Mucosa of gallbladder (tissue), 1 donor: ENCODE measurements at regions not wholly inside any gene's neighbourhood (a gene's known extent, or its start where the extent isn't known, plus 50 kb on each side); places are given as distances from the start of the nearest gene placed in this dataset.

Experiments used
- DNase-seq: peaks from one replicate; pipeline ENCODE4 v3.0.0-alpha.2; 2020; ENCODE audit warnings: low spot score
- donor health status: DM: no; HTN: no; CAD: no.

DNA sequence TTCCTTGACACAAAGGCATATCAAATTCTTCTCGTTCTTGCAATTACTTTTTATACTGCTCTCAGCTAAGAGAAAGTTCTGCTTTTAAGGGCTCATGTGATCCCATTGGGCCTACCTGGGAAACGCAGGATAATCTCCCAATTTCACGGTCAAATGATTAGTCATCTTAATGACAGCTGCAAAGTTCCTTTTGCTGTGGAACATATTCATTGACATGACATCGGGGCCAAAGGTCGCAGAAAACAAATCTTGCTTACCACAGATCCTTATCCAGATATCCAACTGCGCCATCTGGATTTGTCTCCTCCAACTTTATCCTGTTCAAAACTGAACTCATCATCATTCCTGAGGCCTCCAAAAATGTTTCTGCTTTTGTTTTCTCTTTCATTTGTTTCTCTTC, 1085.6 kb upstream of the WWC1 start:
- no peak for DNase-seq

DNA sequence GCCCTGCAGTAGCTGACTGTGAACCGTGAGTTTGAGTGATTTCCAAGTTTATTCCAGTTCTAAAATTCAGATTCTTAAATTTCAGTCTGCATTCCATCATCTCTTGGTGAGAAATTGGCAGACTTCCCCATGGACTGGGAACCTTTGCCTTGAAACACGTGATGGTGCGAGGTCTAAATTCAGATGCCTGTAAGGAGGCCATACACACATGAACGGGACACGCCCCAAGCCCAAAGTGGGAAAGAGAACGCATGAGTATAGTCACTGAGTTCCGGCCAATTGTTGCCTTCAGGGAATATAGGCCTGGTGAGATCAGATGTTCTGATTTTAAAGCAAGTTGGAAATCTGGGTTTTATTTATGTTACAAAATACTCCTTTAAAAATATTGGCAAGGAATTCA, 1084.4 kb upstream of the WWC1 start:
- no peak for DNase-seq

DNA sequence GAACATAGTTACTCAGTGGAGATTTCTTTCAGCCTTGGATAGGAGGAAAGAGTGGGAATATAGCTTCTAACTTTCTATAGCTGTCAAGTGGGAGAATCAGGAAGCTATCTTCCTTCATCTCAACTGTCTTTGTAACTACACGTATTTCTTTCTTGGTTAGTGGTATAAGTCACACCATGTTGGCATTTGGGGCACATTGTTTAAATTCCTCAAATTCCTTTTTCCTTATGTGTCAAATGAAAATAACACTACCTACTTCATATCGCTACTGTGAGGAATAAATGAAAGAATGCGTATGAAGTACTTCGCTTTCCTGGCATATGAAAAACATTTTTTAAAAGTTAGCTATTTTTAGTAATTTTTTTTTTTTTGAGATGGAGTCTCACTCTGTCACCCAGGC, 1082.5 kb upstream of the WWC1 start:
- no peak for DNase-seq

DNA sequence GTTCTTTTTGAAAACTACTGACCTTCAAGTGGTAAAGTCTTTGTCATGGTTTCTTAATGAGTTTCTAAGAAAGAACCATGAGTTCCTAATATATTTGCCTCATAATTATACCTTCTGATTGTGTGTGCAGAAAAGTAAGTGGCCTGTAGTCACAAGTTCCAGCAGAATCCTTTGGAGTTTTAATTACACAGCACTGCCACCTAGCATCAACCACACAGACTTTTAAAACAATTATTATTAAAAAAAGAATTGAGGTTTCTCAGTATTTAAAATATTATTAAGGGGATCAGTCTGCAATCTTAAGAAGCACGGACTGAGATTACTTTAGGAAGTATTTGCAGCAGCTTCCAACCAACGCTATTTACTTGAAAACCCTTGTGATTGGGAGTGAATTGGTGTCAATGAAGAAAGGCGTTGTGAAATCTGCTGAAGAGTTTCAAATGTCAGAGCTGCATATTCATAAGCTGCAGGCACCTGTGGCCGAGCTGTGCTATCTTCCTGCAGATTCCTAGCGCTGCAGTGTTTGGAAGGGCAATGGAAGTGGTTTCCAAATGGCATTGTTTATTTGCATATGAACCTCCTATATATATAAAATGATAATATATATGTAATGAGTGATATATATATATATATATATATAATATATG, 1074.2 kb upstream of the WWC1 start:
- no peak for DNase-seq

DNA sequence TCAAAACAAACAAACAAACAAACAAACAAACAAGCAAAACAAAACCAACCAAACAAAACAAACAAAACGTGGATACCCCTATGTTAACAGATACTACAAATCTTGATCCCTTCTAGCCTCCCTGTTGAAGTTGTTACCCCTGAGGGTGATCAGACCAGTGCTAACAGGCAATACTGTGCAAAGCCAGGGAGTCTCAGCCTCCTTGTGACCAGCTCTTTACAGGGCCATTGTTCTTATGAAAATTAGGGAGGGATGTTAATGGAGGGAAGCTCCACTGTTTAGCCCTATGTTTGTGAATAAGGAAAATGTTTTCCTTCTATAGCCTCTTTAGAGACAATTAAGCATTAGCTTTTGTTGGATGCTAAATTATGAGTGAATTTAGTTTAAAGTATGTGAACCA, 1072.1 kb upstream of the WWC1 start:
- no peak for DNase-seq

DNA sequence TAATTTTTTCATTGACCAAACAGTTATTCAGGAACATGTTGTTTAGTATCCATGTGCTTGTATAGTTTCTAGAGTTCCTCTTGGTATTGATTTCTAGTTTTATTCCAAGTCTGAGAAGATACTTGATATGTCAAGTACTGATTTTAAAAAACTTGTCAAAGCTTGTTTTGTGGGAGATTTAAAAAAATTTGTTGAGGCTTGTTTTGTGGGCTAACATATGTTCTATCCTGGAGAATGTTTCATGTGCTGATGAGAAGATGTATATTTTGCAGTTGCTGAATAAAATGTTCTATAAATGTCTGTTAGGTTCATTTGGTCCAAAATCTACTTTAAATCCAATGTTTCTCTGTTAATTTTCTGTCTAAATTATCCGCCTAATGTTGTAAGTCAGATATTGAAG, 1065.1 kb upstream of the WWC1 start:
- DNase-seq: no peak

DNA sequence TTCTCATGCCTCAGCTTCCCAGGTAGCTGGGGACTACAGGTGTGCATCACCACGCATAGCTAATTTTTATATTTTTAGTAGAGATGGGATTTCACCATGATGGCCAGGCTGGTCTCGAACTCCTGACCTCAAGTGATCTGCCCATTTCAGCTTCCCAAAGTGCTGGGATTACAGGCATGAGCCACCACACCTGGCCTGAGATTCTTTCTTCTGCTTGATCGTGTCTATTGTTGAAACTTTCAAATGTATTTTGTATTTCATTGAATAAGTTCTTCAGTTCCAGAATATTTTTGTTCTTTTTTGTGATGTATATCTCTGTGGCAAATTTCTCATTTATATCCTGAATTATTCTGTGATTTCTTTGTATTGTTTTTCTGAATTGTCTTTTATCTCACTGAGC, 1063.3 kb upstream of the WWC1 start:
- DNase-seq: no peak

DNA sequence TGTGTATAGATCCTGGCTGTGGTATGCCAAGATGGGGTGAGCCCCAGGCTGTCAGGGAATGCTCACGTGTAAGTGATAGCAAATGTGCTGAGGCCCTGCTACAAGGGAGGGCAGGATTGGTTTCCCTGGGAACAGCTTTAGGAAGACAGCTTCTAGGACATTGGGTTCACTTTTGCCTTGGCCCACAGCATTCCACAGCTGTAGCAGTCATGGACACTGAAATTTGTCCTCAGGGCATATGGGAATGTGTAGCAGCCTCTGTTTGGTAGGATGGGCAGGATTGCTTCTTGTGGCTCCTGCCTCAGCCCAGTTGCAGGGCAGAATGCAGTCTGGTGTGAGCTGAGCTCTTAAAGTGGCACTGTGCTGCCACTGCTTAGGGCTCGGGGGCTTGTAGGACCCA, 1061.7 kb upstream of the WWC1 start:
- no peak for DNase-seq

DNA sequence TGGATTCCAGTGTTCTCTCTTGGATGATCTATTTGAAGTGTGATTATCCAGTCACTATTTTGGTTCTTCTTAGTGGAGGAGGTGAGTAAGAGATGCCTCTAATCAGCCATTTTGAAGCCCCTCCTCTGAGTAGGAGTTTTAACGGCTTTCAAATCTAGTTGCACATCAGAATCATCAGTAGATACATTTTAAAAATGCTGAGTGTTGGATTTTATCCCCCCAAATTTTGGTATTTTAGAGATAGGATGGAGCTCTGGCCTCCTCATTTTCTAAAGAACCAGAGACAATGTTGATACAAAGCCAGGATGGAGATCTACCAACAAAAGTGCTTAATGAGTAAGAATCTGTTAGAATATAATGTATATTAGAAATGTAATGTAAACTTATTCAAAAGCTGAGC, 1061.0 kb upstream of the WWC1 start:
- DNase-seq: no peak

DNA sequence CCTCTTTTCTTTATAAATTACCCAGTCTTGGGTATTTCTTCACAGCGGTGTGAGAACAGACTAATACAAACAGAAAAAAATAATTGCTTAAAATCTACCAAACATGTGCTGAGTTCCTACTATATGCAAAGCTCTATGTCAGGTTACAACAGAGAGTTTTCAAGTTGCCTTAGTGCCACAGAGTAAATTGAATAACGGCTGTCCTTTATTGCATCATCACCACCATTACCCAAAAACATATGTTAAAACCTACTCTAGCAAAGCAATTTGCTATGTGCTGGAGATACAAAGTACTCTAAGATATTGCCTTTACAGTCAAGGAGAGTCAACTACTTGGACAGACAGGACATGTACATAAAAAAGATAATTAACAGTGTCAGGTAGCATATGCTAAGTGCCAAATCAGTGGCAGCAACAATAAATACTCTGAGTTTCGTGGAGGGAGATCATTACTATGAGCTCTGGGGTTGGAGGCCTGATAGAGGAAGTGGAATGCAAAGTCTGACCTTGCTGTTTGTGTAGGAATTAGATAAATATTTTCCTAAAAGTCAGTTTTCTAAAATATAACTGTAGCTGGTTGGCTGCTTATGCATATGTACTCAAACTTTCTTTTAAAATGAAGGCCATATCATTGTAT, 1058.7 kb upstream of the WWC1 start:
- no peak for DNase-seq

DNA sequence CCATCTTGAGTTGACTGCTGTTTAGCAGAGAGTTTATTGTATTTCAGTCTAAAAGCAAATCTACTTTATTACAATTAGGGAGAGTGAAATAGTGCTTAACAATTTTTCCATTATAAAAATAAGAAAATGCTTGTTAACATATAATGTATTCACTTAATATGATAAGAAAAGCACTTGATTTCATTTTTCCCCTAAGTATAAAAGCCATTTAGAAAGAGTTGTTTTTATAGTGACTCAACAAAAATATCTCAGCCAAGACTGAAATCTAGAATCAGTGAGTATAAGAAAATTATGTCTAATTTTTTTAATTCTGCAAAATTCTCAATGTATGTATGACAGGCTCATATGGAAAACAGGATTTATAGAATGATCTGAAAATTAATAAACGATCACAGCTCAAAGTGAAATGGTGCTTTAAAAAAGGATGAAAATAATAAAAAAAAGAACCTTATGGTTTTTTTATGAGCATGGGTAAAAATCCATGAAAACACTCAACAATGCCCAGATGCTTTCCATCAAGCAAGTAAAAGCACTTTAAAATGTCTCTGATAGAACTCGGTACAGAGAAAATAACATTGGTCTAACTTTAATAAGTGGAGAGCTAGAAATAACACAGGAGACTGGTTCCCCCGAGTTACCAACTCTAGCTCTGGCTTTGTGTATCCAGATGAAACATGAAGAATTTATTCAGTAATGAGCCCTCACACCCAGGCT, 1057.8 kb upstream of the WWC1 start:
- no peak for DNase-seq

DNA sequence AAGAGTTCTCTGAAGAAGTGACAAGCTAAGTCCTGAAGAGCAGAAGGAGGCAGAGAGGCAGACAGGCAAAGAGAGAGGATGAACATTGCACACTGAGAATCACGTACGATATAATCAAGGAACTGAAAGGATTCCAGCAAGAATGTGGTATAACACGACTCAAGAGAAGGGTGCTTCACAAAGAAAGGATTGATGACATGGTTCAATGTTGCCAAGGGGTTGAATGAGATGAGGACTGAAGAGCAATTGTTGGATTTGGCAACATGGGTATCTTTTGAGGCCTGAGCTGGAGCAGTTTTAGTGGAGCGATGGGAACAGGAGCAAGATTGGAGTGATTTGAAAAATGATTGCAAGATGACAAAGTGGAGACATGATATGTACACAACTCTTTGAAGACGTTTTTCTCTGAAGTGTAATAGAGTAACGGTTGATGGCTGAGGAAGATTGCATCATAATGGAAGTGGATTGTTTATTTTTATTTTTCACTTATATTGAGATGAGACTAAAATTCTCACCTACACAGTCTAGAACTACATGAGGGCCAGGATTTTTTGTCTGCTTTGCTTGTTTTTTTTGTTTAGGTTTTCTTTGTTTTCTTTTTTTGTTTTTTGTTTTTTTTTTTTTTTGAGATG, 1049.9 kb upstream of the WWC1 start:
- no peak for DNase-seq

DNA sequence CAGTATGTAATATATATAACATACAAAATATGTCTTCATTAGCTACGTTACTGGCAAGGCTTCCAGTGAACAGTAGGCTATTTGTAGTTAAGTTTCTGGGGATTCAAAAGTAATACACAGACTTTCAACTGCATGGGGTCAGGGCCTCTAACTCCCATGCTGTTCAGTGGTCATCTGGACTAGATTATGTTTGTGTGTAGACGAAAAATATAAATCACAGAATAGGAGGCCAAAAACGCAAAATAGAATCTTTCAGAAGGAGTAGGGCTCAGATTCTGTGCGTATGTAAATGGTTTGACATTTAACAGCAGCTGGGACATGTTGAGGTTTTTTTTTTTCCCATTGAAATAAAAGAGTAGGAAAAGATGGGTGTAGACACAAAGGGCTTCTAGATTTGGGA, 1048.7 kb upstream of the WWC1 start:
- no peak for DNase-seq

DNA sequence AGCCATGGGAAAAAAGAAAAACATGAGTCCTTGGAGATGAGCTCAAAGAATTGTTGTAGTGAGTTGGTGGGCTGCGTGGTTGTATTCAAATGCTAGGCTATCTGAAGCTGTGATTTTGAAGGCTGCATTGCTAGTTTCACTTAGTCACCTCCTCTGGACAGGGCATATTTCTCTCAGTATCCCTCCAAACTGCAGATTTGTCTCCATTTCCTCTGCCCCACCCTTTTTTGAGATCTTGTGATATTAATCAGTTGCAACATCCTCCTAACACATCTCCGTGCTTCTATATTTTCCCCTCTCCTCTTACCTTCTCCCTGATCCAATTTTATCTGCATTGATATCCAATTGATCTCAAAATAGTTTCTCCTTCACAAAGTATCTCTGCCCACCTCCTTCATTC, 1048.0 kb upstream of the WWC1 start:
- no peak for DNase-seq

DNA sequence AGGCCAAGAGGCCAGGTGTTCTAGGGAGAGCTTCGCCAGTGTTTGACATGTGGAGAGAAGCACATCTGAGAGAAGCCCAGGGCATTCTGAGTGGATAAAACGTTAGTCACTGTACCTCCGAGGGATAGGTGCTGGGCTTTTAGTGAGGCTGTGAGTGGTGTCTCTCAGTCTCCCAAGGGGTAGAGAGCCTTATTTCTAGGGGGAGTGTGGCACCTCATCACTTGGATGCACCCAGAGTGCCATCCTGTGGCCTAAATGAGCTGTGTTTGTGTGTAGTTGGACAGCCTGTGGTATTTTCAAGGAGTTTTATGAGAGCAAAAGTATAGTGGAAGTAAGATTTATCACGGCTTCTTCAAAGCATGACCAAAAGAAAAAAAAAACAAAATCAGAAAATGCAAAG, 1046.9 kb upstream of the WWC1 start:
- DNase-seq: no peak

DNA sequence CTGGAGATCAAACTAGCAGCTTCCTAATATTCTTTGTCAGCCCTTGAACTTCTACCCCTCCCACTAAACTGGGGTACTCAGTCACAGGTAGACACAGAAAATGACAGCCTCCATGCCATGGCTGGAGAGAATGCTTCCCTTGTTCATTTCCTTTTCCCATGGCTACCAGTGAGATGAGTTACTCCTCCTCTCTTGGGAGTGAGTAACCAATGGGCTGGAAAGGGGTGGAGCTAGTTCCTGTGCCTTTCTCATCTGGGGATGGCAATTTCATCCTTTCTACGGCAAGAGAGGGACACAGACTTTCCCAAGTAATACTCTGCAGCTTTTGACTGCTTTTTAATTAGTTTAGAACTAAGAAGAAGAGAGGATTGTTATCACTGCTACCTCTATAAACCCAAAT, 1045.6 kb upstream of the WWC1 start:
- no peak for DNase-seq

DNA sequence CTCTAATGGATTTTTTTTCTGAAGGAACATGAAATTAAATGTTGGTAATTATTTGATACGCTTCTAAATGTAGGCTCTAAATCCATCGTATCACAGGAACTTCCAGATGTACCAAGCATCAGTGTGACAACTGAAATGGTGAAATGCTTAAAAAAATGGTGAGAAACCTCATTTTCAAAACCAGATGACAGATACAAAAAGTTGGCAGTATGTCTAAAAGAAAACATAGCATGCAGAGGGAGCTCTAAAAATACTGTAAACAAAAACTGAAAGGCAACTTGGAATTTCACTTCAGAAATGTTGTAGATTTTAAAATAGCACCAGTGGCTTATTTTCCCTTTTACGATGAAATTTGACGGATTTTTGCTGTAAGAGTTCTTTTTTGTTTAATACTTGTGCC, 1043.6 kb upstream of the WWC1 start:
- DNase-seq: no peak

DNA sequence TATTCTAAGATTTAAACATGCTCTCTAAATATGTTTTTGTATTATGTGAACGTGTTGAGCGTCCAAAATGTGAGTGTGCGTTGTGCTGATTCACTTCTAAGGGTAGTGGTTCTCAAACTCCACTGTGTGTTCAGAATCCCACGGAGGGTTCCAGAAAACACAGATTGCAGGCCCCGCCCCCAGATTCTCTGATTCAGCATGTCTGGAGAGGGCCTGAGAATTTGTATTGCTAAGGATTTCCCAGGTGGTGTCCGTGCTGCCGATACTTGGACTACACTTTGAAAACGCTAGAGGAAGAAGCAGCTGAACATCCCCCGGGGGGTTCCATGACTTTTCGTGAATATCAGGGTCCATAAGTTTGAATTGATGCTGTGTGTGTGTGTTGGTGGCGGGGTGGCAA, 1043.2 kb upstream of the WWC1 start:
- DNase-seq: no peak

DNA sequence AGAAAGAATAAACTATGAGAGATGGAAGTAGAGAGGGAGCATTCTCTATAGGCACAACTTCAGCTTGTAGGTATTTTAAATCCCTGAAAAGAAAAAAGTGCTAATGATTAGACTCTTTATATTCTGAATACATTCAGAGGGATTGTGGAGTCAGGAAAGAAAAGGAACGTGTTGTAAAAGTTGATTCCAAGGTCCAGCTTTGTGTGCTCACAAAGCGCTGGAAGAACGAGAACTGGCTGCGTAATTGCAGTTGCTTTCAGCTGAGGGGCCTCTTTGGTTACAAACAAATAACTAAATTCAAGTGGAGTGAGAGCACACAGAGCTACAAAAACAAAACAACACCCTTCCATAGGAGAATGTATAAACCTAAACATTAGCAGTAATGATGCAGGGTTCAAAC, 1040.4 kb upstream of the WWC1 start:
- no peak for DNase-seq

DNA sequence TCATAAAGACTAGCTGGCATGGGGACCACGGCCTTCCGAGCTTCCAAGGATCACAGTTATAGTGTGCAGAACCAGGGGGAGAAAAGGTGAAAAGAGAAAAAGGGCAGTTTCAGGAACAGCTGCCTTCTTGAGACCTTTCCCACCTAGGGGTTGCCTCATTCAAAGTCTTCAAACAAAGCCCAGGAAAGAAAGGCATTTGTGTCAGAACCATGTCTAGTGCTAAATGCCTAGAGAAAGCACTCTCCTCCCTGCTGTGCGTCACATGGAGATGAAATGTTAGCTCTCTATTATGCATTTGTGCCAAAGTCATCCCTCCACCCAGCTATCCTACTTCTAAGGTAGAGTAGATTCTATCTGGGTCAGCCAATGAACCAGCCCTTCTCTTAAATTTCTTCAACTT, 1037.3 kb upstream of the WWC1 start:
- no peak for DNase-seq

DNA sequence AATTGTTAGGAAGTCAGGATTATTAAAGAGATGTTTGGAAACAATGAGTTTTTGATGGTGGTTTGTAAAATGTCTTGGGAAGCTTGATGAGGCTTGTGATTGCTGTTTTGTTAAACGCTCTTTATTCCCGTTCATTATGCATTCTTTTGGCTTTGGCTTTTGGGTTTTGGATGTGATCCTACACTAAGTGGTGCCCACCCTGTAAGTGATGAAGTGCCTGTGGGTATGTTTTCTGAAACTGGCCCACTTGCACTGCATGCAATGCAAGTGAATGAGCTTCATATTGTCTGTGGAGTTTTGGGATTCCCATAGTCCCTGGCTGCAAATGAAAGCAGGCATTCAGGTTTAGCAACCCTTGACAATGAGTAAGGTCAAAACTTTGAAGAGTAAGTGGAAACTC, 1035.5 kb upstream of the WWC1 start:
- DNase-seq: no peak

DNA sequence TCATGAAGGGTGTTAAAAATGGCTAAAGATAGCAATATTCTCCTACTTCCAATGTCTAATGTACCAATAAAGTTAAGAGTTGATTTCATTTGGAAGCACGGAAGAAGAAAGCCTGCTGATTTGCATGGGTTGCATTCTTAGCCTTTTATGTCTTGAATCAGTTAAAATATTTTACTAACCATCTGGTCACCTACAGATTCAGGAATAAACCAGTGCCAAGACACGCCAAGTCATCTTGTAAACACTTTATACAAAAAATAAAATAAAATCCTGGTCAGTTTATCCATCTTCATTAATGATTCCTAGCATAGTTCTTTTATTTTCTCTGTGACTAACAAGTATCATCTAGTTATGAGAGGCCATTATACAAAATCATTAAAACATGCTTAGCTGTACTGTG, 1031.6 kb upstream of the WWC1 start:
- no peak for DNase-seq
